WTC11 (cell line): ENCODE measurements at regions not wholly inside any gene's neighbourhood (a gene's known extent, or its start where the extent isn't known, plus 50 kb on each side); places are given as distances from the start of the nearest gene placed in this dataset.

ENCODE experiments used
- ATAC-seq: fragments of 200-7000 bp; cut with Tn5 transposase; 2 replicates; pipeline ENCODE4 v1.10.0; 2021; ENCODE audit warnings: mild to moderate bottlenecking, moderate library complexity
- CTCF ChIA-PET: fragments of 300-600 bp; sonication (Branson Sonifier 250); formaldehyde crosslinking; loops from one replicate; lab custom pipeline; 2021; ENCODE audit warnings: antibody characterized with exemption; lab: Charles Lee
- POLR2A ChIA-PET: fragments of 350-600 bp; sonication (Branson Sonifier 250); formaldehyde crosslinking; loops from one replicate; lab custom pipeline; 2021; ENCODE audit warnings: antibody characterized with exemption; lab: Charles Lee
- DNase-seq: peaks from one replicate; pipeline ENCODE4 v3.0.0; 2021; ENCODE audit warnings: low spot score
- H3K27ac Mint-ChIP-seq: 2 replicates; pipeline ENCODE4 v1.8.0; 2021; ENCODE audit warnings: mixed read lengths
- H3K27me3 Mint-ChIP-seq: 2 replicates; pipeline ENCODE4 v1.8.0; 2021; ENCODE audit warnings: low read depth, mild to moderate bottlenecking, moderate library complexity, mixed read lengths
- H3K36me3 Mint-ChIP-seq: 2 replicates; pipeline ENCODE4 v1.8.0; 2021; ENCODE audit warnings: mixed read lengths
- H3K4me1 Mint-ChIP-seq: 2 replicates; pipeline ENCODE4 v1.8.0; 2022; ENCODE audit warnings: mixed read lengths
- H3K4me3 Mint-ChIP-seq: 2 replicates; pipeline ENCODE4 v1.8.0; 2021; ENCODE audit warnings: mild to moderate bottlenecking, moderate library complexity, mixed read lengths
- H3K9me3 Mint-ChIP-seq: 2 replicates; pipeline ENCODE4 v1.8.0; 2021; ENCODE audit warnings: mixed read lengths
- E2F5 ChIP-seq: sonication (generic); formaldehyde crosslinking; IDR thresholded peaks from 2 replicates; pipeline ENCODE4 v1.8.1; 2022; ENCODE audit warnings: mild to moderate bottlenecking, moderate library complexity, missing genetic modification reagents
- ETV6 ChIP-seq: sonication (generic); formaldehyde crosslinking; IDR thresholded peaks from 2 replicates; pipeline ENCODE4 v1.8.1; 2022; ENCODE audit warnings: mild to moderate bottlenecking, missing genetic modification reagents
- FOXP1 ChIP-seq: sonication (generic); formaldehyde crosslinking; IDR thresholded peaks from 2 replicates; pipeline ENCODE4 v1.8.0; 2022; ENCODE audit warnings: missing genetic modification reagents, mild to moderate bottlenecking, moderate library complexity, borderline replicate concordance
- GTF2I ChIP-seq: fragments of 250-450 bp; sonication (Bioruptor Pico); conservative IDR thresholded peaks from 2 replicates; pipeline ENCODE4 v1.4.0; 2021; ENCODE audit warnings: mild to moderate bottlenecking
- NFATC4 ChIP-seq: fragments of 250-450 bp; sonication (Bioruptor Pico); IDR thresholded peaks from 2 replicates; pipeline ENCODE4 v1.9.0; 2021; ENCODE audit warnings: mild to moderate bottlenecking
- NR3C1 ChIP-seq: sonication (generic); formaldehyde crosslinking; conservative IDR thresholded peaks from 2 replicates; pipeline ENCODE4 v1.8.1; 2023; ENCODE audit warnings: low read depth, mild to moderate bottlenecking, missing genetic modification reagents
- PREB ChIP-seq: sonication (generic); formaldehyde crosslinking; IDR thresholded peaks from 2 replicates; pipeline ENCODE4 v1.8.1; 2022; ENCODE audit warnings: mild to moderate bottlenecking, missing genetic modification reagents, moderate library complexity, borderline replicate concordance
- RORB ChIP-seq: fragments of 250-450 bp; sonication (Bioruptor Pico); IDR thresholded peaks from 2 replicates; pipeline ENCODE4 v1.9.0; 2021; ENCODE audit warnings: mild to moderate bottlenecking
- SMAD3 ChIP-seq: sonication (generic); formaldehyde crosslinking; IDR thresholded peaks from 2 replicates; pipeline ENCODE4 v1.8.0; 2022; ENCODE audit warnings: missing genetic modification reagents, mild to moderate bottlenecking, borderline replicate concordance
- STAT6 ChIP-seq: sonication (generic); formaldehyde crosslinking; conservative IDR thresholded peaks from 2 replicates; pipeline ENCODE4 v1.8.1; 2023; ENCODE audit warnings: mild to moderate bottlenecking, low read depth, missing genetic modification reagents, moderate library complexity
- TCF7 ChIP-seq: sonication (generic); formaldehyde crosslinking; IDR thresholded peaks from 2 replicates; pipeline ENCODE4 v1.8.0; 2022; ENCODE audit warnings: mild to moderate bottlenecking, low read depth, missing genetic modification reagents, moderate library complexity
- TP53 ChIP-seq: sonication (generic); formaldehyde crosslinking; IDR thresholded peaks from 2 replicates; pipeline ENCODE4 v1.8.1; 2023; ENCODE audit warnings: mild to moderate bottlenecking, missing genetic modification reagents
- USF2 ChIP-seq: sonication (generic); formaldehyde crosslinking; IDR thresholded peaks from 2 replicates; pipeline ENCODE4 v1.8.1; 2023; ENCODE audit warnings: mild to moderate bottlenecking, missing genetic modification reagents, moderate library complexity
- ZNF121 ChIP-seq: sonication (generic); formaldehyde crosslinking; IDR thresholded peaks from 2 replicates; pipeline ENCODE4 v1.8.0; 2023; ENCODE audit warnings: missing genetic modification reagents
- ZNF416 ChIP-seq: fragments of 250-450 bp; sonication (Bioruptor Pico); IDR thresholded peaks from 2 replicates; pipeline ENCODE4 v1.9.0; 2021; ENCODE audit warnings: mild to moderate bottlenecking, inconsistent platforms
- ZNF512 ChIP-seq: sonication (generic); formaldehyde crosslinking; IDR thresholded peaks from 2 replicates; pipeline ENCODE4 v1.8.1; 2022; ENCODE audit warnings: missing genetic modification reagents, borderline replicate concordance
- TF ChIP-seq, protein P1 (sequence below): fragments of 250-450 bp; sonication (Bioruptor Pico); conservative IDR thresholded peaks from 2 replicates; pipeline ENCODE4 v1.9.0; 2021; ENCODE audit warnings: mild to moderate bottlenecking
- TF ChIP-seq, protein P2 (sequence below): fragments of 250-450 bp; sonication (Bioruptor Pico); IDR thresholded peaks from 2 replicates; pipeline ENCODE4 v1.9.0; 2021; ENCODE audit warnings: mild to moderate bottlenecking
- TF ChIP-seq, protein P3 (sequence below): sonication (generic); formaldehyde crosslinking; IDR thresholded peaks from 2 replicates; pipeline ENCODE4 v1.8.0; 2022; ENCODE audit warnings: mild to moderate bottlenecking, missing genetic modification reagents
- TF ChIP-seq, protein P4 (sequence below): sonication (generic); formaldehyde crosslinking; IDR thresholded peaks from 2 replicates; pipeline ENCODE4 v1.8.1; 2023; ENCODE audit warnings: mild to moderate bottlenecking, moderate library complexity, missing genetic modification reagents

- Mint-ChIP-seq H3K4me3 (no peak overlapping the region), H3K9me3 (peaks cover 39% of the 10 kb centered on the region), H3K27me3 (peaks cover 2% of the 10 kb centered on the region; the same call in 1 of the 2 replicates), H3K36me3 (peaks cover 27% of the 10 kb centered on the region), H3K27ac (no peak overlapping the region), H3K4me1 (no peaks in the 10 kb centered on the region)
- no peak for ATAC-seq
- POLR2A ChIA-PET = no interaction called here
- TF ChIP-seq NR3C1 (CRISPR knock-in tag) (no peak), NFATC4 (CRISPR knock-in tag) (no peak), TCF7 (no peak), SMAD3 (CRISPR knock-in tag) (no peak), FOXP1 (CRISPR knock-in tag) (no peak), PREB (CRISPR knock-in tag) (no peak), ETV6 (CRISPR knock-in tag) (no peak), RORB (CRISPR knock-in tag) (no peak), TP53 (CRISPR knock-in tag) (no peak), USF2 (no peak), ZNF512 (CRISPR knock-in tag) (no peak), STAT6 (CRISPR knock-in tag) (no peak), GTF2I (CRISPR knock-in tag) (no peak), ZNF416 (CRISPR knock-in tag) (no peak), E2F5 (no peak), ZNF121 (CRISPR knock-in tag) (no peak)
- TF ChIP-seq, protein P1, sequence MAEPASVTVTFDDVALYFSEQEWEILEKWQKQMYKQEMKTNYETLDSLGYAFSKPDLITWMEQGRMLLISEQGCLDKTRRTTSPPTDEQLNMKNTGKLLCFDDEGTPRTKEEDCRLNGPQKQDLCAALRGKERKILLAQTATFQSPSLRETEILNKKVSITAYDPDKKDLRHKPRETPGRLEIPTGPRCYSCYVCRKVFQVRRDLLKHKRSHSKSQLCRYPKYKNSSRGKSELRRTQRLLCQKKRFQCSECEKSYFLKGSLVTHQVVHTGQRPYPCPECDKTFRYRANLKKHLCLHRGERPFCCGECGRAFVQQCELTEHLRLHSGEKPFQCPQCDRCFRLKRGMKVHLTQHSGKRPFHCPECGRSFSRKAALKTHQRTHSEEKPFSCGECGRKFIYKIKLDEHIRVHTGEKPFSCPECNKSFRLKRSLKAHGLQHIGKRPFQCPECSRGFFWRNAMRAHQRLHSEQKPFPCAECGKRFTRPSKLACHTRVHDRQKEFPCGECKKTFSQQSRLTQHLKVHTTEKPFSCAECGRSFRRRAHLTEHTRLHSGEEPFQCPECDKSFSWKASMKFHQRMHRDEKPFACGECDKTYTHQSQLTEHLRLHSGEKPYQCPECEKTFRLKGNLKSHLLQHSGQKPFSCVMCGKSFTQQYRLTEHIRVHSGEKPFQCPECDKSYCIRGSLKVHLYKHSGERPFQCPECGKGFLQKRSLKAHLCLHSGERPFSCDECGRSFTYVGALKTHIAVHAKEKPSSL (CRISPR knock-in tag) = no peak
- TF ChIP-seq, protein P2, sequence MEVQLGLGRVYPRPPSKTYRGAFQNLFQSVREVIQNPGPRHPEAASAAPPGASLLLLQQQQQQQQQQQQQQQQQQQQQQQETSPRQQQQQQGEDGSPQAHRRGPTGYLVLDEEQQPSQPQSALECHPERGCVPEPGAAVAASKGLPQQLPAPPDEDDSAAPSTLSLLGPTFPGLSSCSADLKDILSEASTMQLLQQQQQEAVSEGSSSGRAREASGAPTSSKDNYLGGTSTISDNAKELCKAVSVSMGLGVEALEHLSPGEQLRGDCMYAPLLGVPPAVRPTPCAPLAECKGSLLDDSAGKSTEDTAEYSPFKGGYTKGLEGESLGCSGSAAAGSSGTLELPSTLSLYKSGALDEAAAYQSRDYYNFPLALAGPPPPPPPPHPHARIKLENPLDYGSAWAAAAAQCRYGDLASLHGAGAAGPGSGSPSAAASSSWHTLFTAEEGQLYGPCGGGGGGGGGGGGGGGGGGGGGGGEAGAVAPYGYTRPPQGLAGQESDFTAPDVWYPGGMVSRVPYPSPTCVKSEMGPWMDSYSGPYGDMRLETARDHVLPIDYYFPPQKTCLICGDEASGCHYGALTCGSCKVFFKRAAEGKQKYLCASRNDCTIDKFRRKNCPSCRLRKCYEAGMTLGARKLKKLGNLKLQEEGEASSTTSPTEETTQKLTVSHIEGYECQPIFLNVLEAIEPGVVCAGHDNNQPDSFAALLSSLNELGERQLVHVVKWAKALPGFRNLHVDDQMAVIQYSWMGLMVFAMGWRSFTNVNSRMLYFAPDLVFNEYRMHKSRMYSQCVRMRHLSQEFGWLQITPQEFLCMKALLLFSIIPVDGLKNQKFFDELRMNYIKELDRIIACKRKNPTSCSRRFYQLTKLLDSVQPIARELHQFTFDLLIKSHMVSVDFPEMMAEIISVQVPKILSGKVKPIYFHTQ (CRISPR knock-in tag) = no peak
- TF ChIP-seq, protein P3, sequence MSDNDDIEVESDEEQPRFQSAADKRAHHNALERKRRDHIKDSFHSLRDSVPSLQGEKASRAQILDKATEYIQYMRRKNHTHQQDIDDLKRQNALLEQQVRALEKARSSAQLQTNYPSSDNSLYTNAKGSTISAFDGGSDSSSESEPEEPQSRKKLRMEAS (CRISPR knock-in tag) = no peak
- TF ChIP-seq, protein P4, sequence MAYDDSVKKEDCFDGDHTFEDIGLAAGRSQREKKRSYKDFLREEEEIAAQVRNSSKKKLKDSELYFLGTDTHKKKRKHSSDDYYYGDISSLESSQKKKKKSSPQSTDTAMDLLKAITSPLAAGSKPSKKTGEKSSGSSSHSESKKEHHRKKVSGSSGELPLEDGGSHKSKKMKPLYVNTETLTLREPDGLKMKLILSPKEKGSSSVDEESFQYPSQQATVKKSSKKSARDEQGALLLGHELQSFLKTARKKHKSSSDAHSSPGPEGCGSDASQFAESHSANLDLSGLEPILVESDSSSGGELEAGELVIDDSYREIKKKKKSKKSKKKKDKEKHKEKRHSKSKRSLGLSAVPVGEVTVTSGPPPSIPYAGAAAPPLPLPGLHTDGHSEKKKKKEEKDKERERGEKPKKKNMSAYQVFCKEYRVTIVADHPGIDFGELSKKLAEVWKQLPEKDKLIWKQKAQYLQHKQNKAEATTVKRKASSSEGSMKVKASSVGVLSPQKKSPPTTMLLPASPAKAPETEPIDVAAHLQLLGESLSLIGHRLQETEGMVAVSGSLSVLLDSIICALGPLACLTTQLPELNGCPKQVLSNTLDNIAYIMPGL (CRISPR knock-in tag) = no peak
- CTCF ChIA-PET = no interaction called here
- no peak for DNase-seq
These were observed 361.6 kb upstream of the SHH start for GRCh38 chr7:156173748-156174353.
